Stomach smooth muscle (tissue), 2 donors: ENCODE measurements at regions not wholly inside any gene's neighbourhood (a gene's known extent, or its start where the extent isn't known, plus 50 kb on each side); places are given as distances from the start of the nearest gene placed in this dataset.

Experiments
- H3K27ac ChIP-seq: one replicate; pipeline ENCODE4 v1.7.0; 2013; ENCODE audit warnings: mild to moderate bottlenecking, low read length, inconsistent platforms
- H3K27me3 ChIP-seq, 2 donors: one replicate each; pipeline ENCODE4 v1.7.0; 2013; ENCODE audit warnings: low read length in 2 of 2; ENCODE audit not compliant: insufficient read depth in 2 of 2, control insufficient read depth in 1 of 2
- H3K36me3 ChIP-seq, 2 donors: one replicate each; pipeline ENCODE4 v1.7.0; 2013; ENCODE audit warnings: low read length in 2 of 2; ENCODE audit not compliant: control insufficient read depth in 2 of 2, insufficient read depth in 2 of 2
- H3K4me1 ChIP-seq: one replicate; pipeline ENCODE4 v1.7.0; 2013; ENCODE audit warnings: low read length; ENCODE audit not compliant: control insufficient read depth, insufficient read depth
- H3K4me3 ChIP-seq, 2 donors: one replicate each; pipeline ENCODE4 v1.7.0; 2013; ENCODE audit warnings: low read length in 2 of 2
- H3K9ac ChIP-seq, 2 donors: one replicate each; pipeline ENCODE4 v1.7.0; 2013; ENCODE audit warnings: low read length in 2 of 2, mild to moderate bottlenecking in 1 of 2
- H3K9me3 ChIP-seq, 2 donors: one replicate each; pipeline ENCODE4 v1.7.0; 2013; ENCODE audit warnings: low read length in 2 of 2; ENCODE audit not compliant: control insufficient read depth in 2 of 2
- donor health status: healthy.
- donor health status: Pancreatic carcinoma.

DNA sequence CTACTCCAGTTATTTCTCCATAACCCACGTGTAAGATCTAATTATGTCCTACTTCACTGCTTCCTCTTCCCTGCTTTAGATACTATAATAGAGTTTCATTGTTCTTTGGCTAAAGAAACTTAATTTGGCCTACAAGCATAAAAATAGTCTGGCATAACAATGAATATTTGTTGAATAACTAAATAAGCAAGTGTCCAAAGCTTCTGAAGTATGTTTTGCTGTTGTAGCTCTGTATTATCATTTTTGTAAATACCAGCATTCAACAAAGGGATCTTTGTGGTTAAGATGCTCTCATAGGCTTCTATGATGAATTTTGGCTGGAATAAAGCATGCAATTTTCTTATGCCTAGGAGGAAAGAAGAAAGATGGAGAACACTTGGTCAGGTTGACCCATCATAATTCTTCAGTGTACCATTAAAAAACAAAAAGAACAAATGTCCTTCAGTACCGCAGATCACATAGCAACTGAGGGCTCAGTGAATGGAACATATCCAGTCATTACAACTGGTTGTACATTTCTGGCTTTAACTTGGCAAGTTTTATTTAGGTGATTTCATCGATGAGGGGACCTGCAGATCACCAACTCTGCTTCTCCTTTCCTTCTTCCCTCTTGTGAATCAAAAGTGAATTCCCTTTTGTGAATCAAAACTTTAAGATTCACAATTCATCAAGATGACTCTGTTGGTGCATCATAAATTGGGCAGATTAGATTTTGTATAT, 465.9 kb upstream of the TGFBR2 start:
- Histone ChIP-seq H3K36me3 (no peaks in the 10 kb centered on the region), H3K27ac (no peak overlapping the region), H3K4me3 (no peak overlapping the region)

DNA sequence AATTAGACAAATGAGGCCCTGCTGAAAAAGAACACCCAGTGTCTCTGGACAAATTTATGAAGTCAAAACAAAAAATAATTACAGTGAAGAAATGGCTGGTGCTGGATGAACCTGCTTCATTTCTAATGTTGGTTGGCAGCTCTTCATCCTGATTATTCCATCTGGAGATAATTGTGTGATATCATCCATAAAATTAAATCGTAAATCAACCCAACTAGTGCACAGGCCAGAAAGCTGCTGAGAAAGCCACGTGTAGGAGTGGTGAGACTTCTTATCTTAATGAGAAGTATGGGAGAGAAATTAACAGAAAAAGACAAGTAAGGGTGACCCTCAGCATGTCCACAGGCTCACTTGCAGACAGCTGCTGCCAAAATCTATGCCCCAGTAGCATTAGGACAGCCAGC, 465.2 kb upstream of the TGFBR2 start:
- Histone ChIP-seq H3K9me3 (no peaks in the 10 kb centered on the region), H3K4me3 (no peak overlapping the region), H3K36me3 (no peaks in the 10 kb centered on the region)

More for the DNA sequence above, 465.9 kb upstream of the TGFBR2 start:
- Histone ChIP-seq H3K9me3 (no peaks in the 10 kb centered on the region), H3K4me1 (no peaks in the 10 kb centered on the region), H3K9ac (no peak overlapping the region), H3K27me3 (no peaks in the 10 kb centered on the region)

DNA sequence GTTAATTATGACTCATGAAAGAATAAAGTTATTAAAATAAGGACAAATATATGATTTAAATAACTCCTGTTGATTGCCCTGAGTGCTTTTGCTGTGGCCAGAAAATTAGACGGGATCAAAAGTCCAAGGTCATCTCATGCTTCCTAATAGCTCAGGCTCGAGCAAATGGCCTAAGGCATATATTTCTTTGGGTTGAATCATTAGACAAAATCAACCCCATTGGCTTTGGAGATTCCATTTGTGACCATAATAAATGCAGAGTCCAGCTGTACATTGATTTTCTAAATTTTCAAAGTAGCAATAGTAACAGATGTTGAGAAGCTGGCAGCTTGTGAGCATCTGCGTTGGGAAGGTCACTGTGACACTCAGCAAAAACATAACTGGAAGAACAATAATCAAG, 464.5 kb upstream of the TGFBR2 start:
- Histone ChIP-seq H3K27me3 (no peaks in the 10 kb centered on the region), H3K9ac (no peak overlapping the region), H3K4me3 (no peak overlapping the region), H3K36me3 (no peaks in the 10 kb centered on the region), H3K9me3 (no peaks in the 10 kb centered on the region), H3K4me1 (no peaks in the 10 kb centered on the region), H3K27ac (no peak overlapping the region)

More for the DNA sequence above, 465.2 kb upstream of the TGFBR2 start:
- Histone ChIP-seq H3K27me3 (no peaks in the 10 kb centered on the region), H3K27ac (no peak overlapping the region), H3K9ac (no peak overlapping the region), H3K4me1 (no peaks in the 10 kb centered on the region)

DNA sequence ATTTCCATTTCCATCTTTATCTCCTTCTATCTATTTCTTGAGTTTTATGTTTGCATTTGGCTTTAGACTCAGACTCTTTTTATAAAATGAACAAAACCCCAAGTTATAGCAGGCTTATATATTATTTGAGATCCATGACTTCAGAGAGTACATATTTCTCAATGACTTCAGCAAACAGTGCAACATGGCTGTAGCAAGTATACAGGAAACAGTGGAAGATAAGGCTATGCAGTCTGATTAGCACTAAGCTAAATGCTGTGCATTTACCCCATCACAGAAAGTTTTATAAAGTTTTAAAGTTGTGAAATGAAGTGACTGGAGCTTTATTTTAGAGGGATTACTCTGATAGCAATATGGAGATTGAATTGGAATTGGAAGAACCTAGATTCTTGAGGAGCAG, 463.5 kb upstream of the TGFBR2 start:
- H3K36me3 ChIP-seq = no peaks in the 10 kb centered on the region
- H3K9ac ChIP-seq = no peak overlapping the region
- no peak overlapping the region for H3K4me3 ChIP-seq
- no peak overlapping the region for H3K27ac ChIP-seq
- H3K4me1 ChIP-seq = no peaks in the 10 kb centered on the region
- H3K9me3 ChIP-seq = no peaks in the 10 kb centered on the region
- H3K27me3 ChIP-seq = no peaks in the 10 kb centered on the region

DNA sequence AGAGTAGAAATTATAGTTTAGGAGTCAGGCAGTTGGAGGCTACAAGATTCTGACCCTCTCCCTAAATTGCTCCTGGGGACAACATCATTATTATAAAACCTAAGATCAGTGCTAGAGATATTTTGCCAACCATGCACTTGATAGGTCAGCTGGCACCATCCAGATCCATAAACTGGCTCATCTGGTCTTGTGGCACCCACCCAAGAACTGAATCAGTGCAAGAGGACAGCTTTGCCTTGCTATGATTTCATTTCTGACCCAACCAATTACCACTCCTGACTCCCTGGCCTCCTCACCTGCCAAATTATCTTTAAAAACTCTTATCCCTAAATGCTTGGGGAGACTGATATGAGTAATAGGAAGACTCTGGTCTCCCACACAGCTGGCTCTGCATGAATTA, 461.1 kb upstream of the TGFBR2 start:
- Histone ChIP-seq H3K9me3 (no peaks in the 10 kb centered on the region), H3K36me3 (no peaks in the 10 kb centered on the region), H3K27ac (no peak overlapping the region), H3K4me1 (no peaks in the 10 kb centered on the region), H3K4me3 (no peak overlapping the region), H3K27me3 (no peaks in the 10 kb centered on the region), H3K9ac (no peak overlapping the region)

DNA sequence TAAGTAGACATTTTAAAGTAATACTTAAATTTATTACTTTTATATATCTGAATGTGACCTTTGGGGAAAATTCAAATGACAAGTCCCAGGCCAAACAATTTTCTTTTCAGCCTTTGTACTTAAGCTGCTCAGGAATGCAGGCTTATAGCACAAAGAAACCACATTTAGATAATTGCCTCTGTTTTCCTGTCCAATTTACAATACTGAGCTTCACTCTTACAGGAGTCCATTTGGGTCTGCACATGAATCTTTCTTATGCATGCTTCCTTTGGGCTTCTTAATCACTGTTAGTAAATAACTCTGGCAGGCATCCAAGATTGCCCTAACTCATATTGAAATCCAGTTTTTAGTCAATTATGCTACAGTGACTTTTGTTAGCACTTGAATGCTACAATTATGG, 459.4 kb upstream of the TGFBR2 start:
- no peak overlapping the region for H3K9ac ChIP-seq
- no peaks in the 10 kb centered on the region for H3K9me3 ChIP-seq
- H3K4me1 ChIP-seq = no peaks in the 10 kb centered on the region
- no peaks in the 10 kb centered on the region for H3K36me3 ChIP-seq
- H3K4me3 ChIP-seq = no peak overlapping the region
- no peak overlapping the region for H3K27ac ChIP-seq
- H3K27me3 ChIP-seq = no peaks in the 10 kb centered on the region

DNA sequence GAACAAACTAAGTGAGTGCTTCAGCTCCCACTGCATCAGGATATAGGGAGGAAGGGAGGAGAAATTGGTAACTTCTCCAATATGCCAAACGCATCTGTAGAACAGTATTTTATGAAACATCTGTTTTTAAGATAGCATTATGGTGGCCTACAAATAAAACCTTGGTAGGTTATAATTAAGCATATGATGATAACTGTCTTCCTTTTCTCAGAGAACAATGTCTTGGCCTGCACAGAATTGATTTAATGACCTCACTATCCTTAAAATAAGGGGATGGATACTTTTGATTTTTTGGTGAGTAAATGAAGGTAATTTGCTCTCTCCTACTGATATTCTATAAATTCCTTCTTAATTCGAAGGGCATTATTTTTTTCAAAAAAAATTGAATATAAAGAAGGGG, 451.5 kb upstream of the TGFBR2 start:
- Histone ChIP-seq H3K4me1 (no peaks in the 10 kb centered on the region), H3K9me3 (no peaks in the 10 kb centered on the region), H3K36me3 (no peaks in the 10 kb centered on the region), H3K4me3 (no peak overlapping the region), H3K27ac (no peak overlapping the region), H3K9ac (no peak overlapping the region), H3K27me3 (no peaks in the 10 kb centered on the region)

DNA sequence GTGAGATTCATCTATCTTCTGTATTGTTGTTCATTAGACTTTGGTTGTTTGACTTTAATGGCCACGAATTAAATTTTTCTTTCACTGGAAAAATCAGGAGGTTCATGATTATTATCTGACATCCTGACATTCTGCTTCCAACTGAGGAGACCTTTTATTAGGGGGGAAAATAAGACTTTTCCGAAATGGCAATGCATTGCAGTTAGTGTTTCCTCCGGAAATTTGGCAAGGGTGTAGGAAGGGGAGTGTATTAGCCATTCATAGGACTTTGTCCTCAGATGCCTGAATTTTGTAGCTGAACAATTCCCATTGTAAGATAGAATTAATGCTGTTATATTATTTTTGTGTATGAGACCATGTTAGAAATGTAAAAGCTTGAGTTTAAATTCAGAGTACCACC, 450.6 kb upstream of the TGFBR2 start:
- Histone ChIP-seq H3K27ac (no peak overlapping the region), H3K9ac (no peak overlapping the region), H3K4me3 (no peak overlapping the region)

DNA sequence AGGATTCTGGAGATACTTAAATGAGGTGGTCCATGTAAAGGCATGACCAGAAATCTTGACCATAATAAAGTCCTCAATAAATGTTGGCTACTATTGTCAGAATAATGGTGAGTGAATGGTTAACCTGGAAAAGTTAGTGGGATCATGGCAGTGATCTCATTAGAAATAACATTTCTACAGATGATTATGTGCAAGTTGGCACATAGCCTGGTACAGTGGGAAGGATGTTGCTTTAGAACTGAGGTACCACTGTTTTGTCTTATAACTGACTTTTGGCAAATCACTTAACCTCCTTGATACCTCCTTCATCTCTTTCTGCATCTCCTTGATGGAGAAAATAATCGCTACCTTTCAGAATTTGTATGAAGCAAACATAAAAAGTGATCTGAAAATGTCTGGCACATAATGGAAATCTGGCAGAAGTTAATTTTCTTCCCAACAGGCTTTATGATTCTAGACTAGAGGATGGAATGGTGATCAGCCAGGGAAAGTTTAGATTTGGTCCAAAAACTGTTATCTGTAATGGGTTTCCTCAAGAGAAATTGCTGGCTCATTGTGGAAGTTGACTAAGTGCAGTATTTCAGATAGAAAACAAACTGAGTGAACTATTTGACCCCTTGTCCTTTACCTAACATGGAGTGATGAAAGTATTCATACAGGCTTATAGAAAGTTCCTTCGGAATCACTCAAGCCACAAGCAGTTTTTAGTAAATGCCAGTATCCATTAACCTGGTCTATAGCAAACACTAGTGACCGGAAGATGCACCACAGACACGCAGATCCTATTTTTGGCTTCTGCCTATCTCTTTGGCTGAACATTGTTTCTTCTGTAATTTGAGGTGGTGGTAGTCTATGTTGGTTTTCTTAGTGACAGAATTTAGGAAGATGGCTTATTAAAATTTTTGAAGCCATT, 449.6 kb upstream of the TGFBR2 start:
- Histone ChIP-seq H3K27ac (no peak overlapping the region), H3K9me3 (no peaks in the 10 kb centered on the region), H3K9ac (no peak overlapping the region), H3K36me3 (no peaks in the 10 kb centered on the region), H3K27me3 (no peaks in the 10 kb centered on the region), H3K4me3 (no peak overlapping the region), H3K4me1 (no peaks in the 10 kb centered on the region)

More for the DNA sequence above, 450.6 kb upstream of the TGFBR2 start:
- no peaks in the 10 kb centered on the region for H3K4me1 ChIP-seq
- no peaks in the 10 kb centered on the region for H3K36me3 ChIP-seq
- H3K27me3 ChIP-seq = no peaks in the 10 kb centered on the region
- H3K9me3 ChIP-seq = no peaks in the 10 kb centered on the region

DNA sequence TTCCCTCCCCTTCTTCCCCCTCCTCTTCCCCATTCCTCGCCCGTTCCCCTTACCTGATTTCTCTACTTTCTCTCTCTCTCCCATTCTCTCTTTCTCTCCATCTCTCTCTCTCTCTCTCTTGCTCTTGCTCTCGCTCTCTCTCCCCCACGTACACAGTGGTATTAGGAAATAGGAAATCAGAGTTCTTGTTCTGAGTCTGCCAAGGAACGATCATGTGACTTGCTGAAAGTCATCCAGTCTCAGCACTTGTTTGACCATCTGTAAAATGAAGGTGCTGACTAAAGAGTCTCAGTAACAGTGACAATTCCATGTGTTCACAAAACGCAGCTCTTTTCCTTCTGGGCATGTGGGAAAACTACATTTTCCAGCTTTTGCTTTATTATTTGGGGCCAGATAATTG, 445.0 kb upstream of the TGFBR2 start:
- no peak overlapping the region for H3K27ac ChIP-seq
- no peak overlapping the region for H3K4me3 ChIP-seq
- H3K9ac ChIP-seq = no peak overlapping the region
- H3K4me1 ChIP-seq = no peaks in the 10 kb centered on the region
- H3K9me3 ChIP-seq = no peaks in the 10 kb centered on the region
- H3K36me3 ChIP-seq = no peaks in the 10 kb centered on the region
- H3K27me3 ChIP-seq = no peaks in the 10 kb centered on the region

DNA sequence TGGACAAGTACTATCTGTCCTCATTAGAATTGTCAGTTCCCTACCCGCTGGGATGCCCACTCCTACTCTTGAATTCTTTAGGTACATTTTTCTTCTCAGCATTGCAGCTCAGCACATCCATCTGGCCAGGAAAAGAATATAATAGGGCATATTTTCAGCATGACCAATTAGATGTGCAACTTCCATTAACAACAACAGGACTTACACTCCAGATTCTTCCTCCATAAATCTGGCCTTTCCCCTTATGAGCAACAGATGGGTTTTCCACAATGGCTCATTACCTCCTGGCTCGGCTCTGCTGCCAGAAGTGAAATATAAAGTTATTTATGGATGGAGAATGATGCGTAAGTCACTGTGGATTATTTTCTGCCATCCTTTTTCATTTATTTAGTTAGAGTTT, 443.8 kb upstream of the TGFBR2 start:
- no peaks in the 10 kb centered on the region for H3K36me3 ChIP-seq
- H3K9ac ChIP-seq = no peak overlapping the region
- no peaks in the 10 kb centered on the region for H3K4me1 ChIP-seq
- no peak overlapping the region for H3K27ac ChIP-seq
- no peaks in the 10 kb centered on the region for H3K9me3 ChIP-seq
- no peak overlapping the region for H3K4me3 ChIP-seq
- H3K27me3 ChIP-seq = no peaks in the 10 kb centered on the region
